GM06990 (cell line): ENCODE measurements at regions not wholly inside any gene's neighbourhood (a gene's known extent, or its start where the extent isn't known, plus 50 kb on each side); places are given as distances from the start of the nearest gene placed in this dataset.
"Not testable (repeated sequence)": the region's sequence is repeated elsewhere in the genome, so short reads cannot be mapped to it uniquely, and the experiment has no call there.

ENCODE experiments used
- DNase-seq: peaks from one replicate; pipeline ENCODE4 v3.0.0-alpha.2; 2011; ENCODE audit not compliant: insufficient read length; ENCODE audit errors: extremely low read depth
- H3K27me3 ChIP-seq: replicated peaks from 2 replicates; pipeline ENCODE4 v1.6.0; 2011; ENCODE audit warnings: low read length; ENCODE audit not compliant: control insufficient read depth, insufficient read depth
- H3K36me3 ChIP-seq: 2 replicates; pipeline ENCODE4 v1.5.1; 2011; ENCODE audit warnings: low read length; ENCODE audit not compliant: control insufficient read depth, insufficient read depth
- H3K4me3 ChIP-seq: replicated peaks from 2 replicates; pipeline ENCODE4 v1.5.1; 2011; ENCODE audit warnings: low read depth, mild to moderate bottlenecking, control low read depth, low read length
- TF ChIP-seq, protein P1 (sequence below): IDR thresholded peaks from 2 replicates; pipeline ENCODE4 v1.5.1; 2011; ENCODE audit warnings: low read length, control low read depth, mild to moderate bottlenecking, inconsistent platforms; ENCODE audit not compliant: insufficient read depth, poor library complexity, severe bottlenecking

DNA sequence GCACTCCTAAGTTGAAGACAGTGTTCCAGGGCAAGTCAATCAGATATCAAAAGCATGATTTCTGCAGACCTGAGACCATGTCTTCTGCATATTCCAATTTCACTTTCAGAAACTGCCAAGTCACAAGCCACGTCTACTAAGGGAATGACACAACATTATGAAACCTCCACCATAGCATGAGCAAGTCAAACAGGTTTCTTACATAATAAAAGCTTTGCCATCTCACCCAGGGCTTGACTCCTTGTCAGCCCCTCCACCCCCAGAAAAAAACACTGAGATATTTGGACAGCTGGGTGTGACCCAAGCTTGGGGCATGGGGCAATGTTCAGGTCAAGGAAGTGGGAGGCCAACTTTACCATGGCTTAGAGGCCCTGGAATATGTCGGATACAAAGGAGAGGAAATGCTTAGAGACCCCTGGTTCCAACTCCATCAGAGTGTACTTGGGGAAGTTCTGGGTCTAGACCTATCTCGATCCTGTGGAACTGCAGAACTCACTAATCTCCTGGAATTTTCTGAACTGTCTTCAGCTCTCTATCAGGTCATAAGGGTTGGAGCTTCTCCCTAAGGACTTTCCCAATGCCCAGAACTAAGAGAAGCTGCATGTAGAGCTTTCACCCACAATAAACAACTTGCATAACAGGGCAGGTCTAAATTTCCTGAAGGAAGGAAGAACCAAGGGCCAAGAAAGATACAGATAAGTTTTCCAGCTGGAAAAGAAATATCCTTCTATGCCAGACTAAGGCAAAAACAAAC is 80.6 kb upstream of the NAMPT start:
- H3K27me3 ChIP-seq: no peaks in the 10 kb centered on the region
- DNase-seq: no peak
- no peak overlapping the region for H3K4me3 ChIP-seq
- no peaks in the 10 kb centered on the region for H3K36me3 ChIP-seq
- TF ChIP-seq, protein P1, sequence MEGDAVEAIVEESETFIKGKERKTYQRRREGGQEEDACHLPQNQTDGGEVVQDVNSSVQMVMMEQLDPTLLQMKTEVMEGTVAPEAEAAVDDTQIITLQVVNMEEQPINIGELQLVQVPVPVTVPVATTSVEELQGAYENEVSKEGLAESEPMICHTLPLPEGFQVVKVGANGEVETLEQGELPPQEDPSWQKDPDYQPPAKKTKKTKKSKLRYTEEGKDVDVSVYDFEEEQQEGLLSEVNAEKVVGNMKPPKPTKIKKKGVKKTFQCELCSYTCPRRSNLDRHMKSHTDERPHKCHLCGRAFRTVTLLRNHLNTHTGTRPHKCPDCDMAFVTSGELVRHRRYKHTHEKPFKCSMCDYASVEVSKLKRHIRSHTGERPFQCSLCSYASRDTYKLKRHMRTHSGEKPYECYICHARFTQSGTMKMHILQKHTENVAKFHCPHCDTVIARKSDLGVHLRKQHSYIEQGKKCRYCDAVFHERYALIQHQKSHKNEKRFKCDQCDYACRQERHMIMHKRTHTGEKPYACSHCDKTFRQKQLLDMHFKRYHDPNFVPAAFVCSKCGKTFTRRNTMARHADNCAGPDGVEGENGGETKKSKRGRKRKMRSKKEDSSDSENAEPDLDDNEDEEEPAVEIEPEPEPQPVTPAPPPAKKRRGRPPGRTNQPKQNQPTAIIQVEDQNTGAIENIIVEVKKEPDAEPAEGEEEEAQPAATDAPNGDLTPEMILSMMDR: no peak

DNA sequence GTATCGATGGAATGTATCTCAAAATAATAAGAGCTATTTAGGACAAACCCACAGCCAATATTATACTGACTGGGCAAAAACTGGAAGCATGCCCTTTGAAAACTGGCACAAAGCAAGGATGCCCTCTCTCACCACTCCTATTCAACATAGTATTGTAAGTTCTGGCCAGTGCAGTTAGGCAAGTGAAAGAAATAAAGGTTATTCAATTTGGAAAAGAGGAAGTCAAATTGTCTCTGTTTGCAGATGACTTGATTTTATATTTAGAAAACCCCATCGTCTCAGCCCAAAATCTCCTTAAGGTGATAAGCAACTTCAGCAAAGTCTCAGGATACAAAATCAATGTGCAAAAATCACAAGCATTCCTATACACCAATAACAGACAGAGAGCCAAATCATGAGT is 77.7 kb upstream of the NAMPT start:
- H3K36me3 ChIP-seq, H3K27me3 ChIP-seq, DNase-seq, H3K4me3 ChIP-seq: not testable (repeated sequence)

GRCh38 chr7:106358103-106358663 is 73.4 kb upstream of the NAMPT start:
- no peak for DNase-seq
- Histone ChIP-seq H3K4me3 (no peak overlapping the region), H3K27me3 (no peaks in the 10 kb centered on the region), H3K36me3 (no peaks in the 10 kb centered on the region)
- TF ChIP-seq, protein P1: no peak

GRCh38 chr7:106357675-106358074 is 72.9 kb upstream of the NAMPT start:
- no peak for DNase-seq
- H3K36me3 ChIP-seq: no peaks in the 10 kb centered on the region
- H3K4me3 ChIP-seq: no peak overlapping the region
- no peaks in the 10 kb centered on the region for H3K27me3 ChIP-seq
- TF ChIP-seq, protein P1: no peak

- no peak for DNase-seq
- H3K4me3 ChIP-seq: no peak overlapping the region
- no peaks in the 10 kb centered on the region for H3K27me3 ChIP-seq
- H3K36me3 ChIP-seq: no peaks in the 10 kb centered on the region
- TF ChIP-seq, protein P1: no peak
Measured at GRCh38 chr7:106354822-106355221, 70.0 kb upstream of the NAMPT start.

DNA sequence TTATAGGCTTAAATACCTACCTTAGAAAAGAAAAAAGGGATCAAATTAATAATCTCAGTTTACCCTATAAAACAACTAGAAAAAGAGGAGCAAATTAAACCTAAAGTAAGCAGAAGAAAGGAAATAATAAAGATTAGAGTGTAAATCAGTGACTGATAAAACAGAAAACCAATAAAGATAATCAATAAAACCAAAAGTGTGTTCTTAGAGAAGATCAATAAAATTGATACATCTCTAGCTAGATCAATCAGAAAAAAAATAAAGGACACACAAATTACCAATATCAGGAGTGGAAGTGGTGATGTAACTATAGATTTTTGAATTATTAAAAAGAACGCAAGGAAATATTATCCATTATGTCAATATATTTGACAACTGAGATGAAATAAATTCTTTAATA is 69.2 kb upstream of the NAMPT start:
- no peaks in the 10 kb centered on the region for H3K36me3 ChIP-seq
- no peak for DNase-seq
- no peaks in the 10 kb centered on the region for H3K27me3 ChIP-seq
- no peak overlapping the region for H3K4me3 ChIP-seq
- TF ChIP-seq, protein P1: no peak
